Osteoblast (primary cell): ENCODE measurements at regions not wholly inside any gene's neighbourhood (a gene's known extent, or its start where the extent isn't known, plus 50 kb on each side); places are given as distances from the start of the nearest gene placed in this dataset.

Experiments
- DNase-seq: peaks from one replicate; pipeline ENCODE4 v3.0.0; 2011; ENCODE audit warnings: low spot score, mixed read lengths; ENCODE audit not compliant: insufficient read length; ENCODE audit errors: missing footprints
- H2AFZ ChIP-seq: 2 replicates; pipeline ENCODE4 v1.6.0; 2011; ENCODE audit warnings: mild to moderate bottlenecking, low read length
- H3K27ac ChIP-seq: 2 replicates; pipeline ENCODE4 v1.5.1; 2011; ENCODE audit warnings: mild to moderate bottlenecking, low read depth, low read length, moderate library complexity
- H3K27me3 ChIP-seq: 2 replicates; pipeline ENCODE4 v1.6.0; 2012; ENCODE audit warnings: mild to moderate bottlenecking, control low read depth, inconsistent platforms, low read length, moderate library complexity; ENCODE audit not compliant: insufficient read depth
- H3K36me3 ChIP-seq: 2 replicates; pipeline ENCODE4 v1.5.1; 2011; ENCODE audit warnings: mild to moderate bottlenecking, low read length, control low read depth, moderate library complexity; ENCODE audit not compliant: insufficient read depth
- H3K4me1 ChIP-seq: 2 replicates; pipeline ENCODE4 v1.5.1; 2011; ENCODE audit warnings: mild to moderate bottlenecking, low read length, control low read depth, moderate library complexity; ENCODE audit not compliant: insufficient read depth
- H3K4me2 ChIP-seq: 2 replicates; pipeline ENCODE4 v1.6.0; 2011; ENCODE audit warnings: mild to moderate bottlenecking, low read length; ENCODE audit not compliant: insufficient read depth
- H3K4me3 ChIP-seq: fragments of 200-600 bp; sonication (generic); 3 replicates; pipeline ENCODE4 v1.5.1; 2012; ENCODE audit warnings: mild to moderate bottlenecking, low read length, inconsistent platforms; ENCODE audit not compliant: insufficient read depth
- H3K79me2 ChIP-seq: 2 replicates; pipeline ENCODE4 v1.6.0; 2012; ENCODE audit warnings: mild to moderate bottlenecking, low read length, control low read depth, inconsistent platforms; ENCODE audit not compliant: insufficient read depth
- H3K9me3 ChIP-seq: 2 replicates; pipeline ENCODE4 v1.5.1; 2011; ENCODE audit warnings: low read depth, low read length, control low read depth
- H4K20me1 ChIP-seq: 2 replicates; pipeline ENCODE4 v1.6.0; 2012; ENCODE audit warnings: mild to moderate bottlenecking, low read length, control low read depth; ENCODE audit not compliant: insufficient read depth
- TF ChIP-seq, protein P1 (sequence below): IDR thresholded peaks from 2 replicates; pipeline ENCODE4 v1.5.1; 2011; ENCODE audit warnings: mild to moderate bottlenecking, low read depth, low read length, moderate library complexity; ENCODE audit errors: extremely low read depth

DNA sequence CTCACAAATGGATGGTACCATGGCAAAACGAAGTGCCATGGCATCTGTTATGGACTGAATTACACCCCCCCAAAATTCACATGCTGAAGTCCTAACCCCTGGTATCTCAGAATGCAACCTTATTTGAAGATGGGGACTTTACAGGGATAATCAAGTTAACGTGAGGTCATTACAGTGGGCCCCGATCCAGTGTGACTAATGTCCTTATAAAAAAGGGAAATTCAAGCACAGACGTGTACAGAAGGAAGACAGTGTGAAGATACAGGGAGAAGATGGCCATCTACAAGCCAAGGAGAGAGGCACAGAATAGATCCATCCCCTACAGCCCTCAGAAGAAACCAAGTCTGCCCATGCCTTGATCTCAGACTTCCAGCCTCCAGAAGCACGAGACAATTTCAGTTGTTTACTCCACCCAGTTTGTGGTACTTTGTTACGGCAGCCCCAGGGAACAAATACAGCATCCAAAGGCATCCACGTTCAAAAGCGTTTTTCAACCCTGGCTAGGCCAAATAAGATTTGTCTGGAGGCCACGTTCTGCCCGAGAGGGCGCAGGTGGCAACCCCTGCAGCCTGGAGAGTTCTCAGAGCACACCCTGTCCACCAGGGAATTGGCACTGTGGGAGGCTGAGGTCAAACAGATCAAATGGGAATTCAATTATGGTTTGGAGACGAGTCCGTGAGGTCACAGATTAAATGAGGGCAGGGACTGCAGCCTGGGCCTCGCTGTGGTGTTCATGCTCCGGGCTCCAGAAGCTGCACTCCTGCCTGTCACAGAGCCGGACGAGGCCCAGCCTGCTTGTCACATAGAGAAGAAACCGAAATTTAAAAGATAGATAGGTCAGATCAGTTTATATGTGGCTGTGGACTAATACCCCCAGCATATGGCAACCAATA is 494.8 kb downstream of the SHQ1 start:
- Histone ChIP-seq H3K36me3 (no peaks in the 10 kb centered on the region), H3K27ac (no peak overlapping the region), H3K4me2 (no peak overlapping the region), H4K20me1 (no peaks in the 10 kb centered on the region), H3K9me3 (no peaks in the 10 kb centered on the region), H3K4me1 (no peaks in the 10 kb centered on the region), H2AFZ (no peak overlapping the region), H3K79me2 (no peaks in the 10 kb centered on the region), H3K27me3 (peaks cover 2% of the 10 kb centered on the region), H3K4me3 (no peak overlapping the region)
- TF ChIP-seq, protein P1, sequence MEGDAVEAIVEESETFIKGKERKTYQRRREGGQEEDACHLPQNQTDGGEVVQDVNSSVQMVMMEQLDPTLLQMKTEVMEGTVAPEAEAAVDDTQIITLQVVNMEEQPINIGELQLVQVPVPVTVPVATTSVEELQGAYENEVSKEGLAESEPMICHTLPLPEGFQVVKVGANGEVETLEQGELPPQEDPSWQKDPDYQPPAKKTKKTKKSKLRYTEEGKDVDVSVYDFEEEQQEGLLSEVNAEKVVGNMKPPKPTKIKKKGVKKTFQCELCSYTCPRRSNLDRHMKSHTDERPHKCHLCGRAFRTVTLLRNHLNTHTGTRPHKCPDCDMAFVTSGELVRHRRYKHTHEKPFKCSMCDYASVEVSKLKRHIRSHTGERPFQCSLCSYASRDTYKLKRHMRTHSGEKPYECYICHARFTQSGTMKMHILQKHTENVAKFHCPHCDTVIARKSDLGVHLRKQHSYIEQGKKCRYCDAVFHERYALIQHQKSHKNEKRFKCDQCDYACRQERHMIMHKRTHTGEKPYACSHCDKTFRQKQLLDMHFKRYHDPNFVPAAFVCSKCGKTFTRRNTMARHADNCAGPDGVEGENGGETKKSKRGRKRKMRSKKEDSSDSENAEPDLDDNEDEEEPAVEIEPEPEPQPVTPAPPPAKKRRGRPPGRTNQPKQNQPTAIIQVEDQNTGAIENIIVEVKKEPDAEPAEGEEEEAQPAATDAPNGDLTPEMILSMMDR: no peak
- DNase-seq: no peak

DNA sequence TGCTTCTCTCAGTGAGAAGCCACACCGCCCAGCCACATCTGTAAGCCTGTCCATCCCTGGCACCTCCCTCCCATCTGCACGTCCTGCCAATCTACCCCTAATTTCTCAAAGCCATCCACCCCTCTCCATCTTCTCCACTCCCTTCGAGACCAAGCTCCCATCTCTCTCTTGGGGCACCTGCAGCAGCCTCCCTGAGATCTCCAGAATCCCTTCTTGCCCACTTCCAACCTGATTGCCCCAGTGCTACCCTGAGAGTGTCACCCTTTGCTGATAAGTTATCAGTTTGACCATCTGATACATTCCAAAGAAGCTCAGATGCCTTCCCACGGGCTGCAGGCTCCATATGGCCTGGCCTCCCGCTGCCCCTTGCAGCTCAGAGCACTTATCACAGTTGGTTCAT is 496.1 kb downstream of the SHQ1 start:
- Histone ChIP-seq H3K27me3 (peaks cover 2% of the 10 kb centered on the region), H3K27ac (no peak overlapping the region), H4K20me1 (no peaks in the 10 kb centered on the region), H3K4me3 (no peak overlapping the region), H3K9me3 (no peaks in the 10 kb centered on the region), H3K36me3 (no peaks in the 10 kb centered on the region), H3K4me1 (peaks cover 7% of the 10 kb centered on the region), H3K4me2 (no peak overlapping the region), H3K79me2 (no peaks in the 10 kb centered on the region), H2AFZ (no peak overlapping the region)
- TF ChIP-seq, protein P1: no peak
- no peak for DNase-seq

DNA sequence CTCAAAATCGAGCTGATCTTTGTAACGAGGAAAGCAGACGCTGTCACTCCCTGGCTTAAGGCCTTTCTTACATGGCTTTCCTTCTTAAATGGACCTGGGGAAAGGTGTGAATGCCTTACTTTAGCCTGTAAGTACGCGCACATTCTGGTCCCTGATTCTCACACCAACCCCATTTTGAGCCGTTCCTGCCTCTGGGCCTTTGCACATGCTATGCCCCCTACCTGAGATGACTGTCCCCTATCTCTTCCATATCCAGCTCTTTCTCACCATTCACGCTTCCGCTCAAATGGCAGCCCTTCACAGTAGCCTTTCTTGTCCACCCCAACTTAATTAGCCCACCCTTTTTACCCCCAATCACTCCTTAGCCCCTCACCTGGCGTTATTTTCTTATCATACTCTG is 496.7 kb downstream of the SHQ1 start:
- Histone ChIP-seq H4K20me1 (no peaks in the 10 kb centered on the region), H3K27me3 (peaks cover 2% of the 10 kb centered on the region), H2AFZ (no peak overlapping the region), H3K27ac (no peak overlapping the region), H3K4me1 (peaks cover 12% of the 10 kb centered on the region), H3K4me3 (no peak overlapping the region), H3K9me3 (no peaks in the 10 kb centered on the region), H3K36me3 (no peaks in the 10 kb centered on the region), H3K79me2 (no peaks in the 10 kb centered on the region), H3K4me2 (no peak overlapping the region)
- TF ChIP-seq, protein P1: no peak
- DNase-seq: no peak

DNA sequence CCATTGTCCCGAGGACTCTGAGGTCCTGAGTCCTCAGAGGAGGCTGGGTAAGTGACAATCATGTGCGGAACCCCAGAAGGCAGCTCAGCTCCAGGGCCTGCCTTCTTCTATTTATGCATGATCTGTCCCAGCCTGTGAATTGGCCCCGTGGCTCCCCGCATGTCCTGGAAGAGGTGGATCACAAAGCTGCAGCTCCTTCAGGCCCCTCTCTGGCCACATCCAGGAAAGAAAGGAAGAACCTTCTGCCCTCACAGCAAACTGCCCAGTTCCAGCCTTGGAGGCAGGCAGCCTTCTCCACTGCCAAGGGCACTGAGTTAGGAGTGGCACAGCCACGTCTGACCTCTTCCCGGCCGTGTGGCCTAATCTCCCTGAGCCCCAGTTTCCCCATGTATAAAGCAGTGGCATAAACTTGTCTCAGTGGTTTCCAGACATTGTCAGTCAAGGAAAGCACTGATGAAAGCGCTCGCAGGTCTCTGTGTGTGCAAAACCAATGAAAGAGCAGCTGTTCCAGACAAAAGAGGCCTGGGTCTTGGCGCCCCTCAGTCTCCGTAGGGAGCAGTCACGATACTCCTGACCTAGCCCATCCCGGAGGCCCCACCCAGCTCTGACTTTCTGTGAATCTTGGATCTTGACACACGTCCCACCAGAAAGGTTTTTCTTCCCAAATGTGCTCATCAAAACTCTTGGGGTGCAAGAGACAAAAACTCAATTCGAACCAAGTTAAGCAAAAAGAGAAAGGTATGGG is 497.3 kb downstream of the SHQ1 start:
- H3K27ac ChIP-seq: no peak overlapping the region
- TF ChIP-seq, protein P1: no peak
- H3K4me2 ChIP-seq: no peak overlapping the region
- peaks cover 2% of the 10 kb centered on the region for H3K27me3 ChIP-seq
- no peak overlapping the region for H3K4me3 ChIP-seq
- no peak overlapping the region for H2AFZ ChIP-seq
- no peaks in the 10 kb centered on the region for H4K20me1 ChIP-seq
- peaks cover 18% of the 10 kb centered on the region for H3K4me1 ChIP-seq
- no peaks in the 10 kb centered on the region for H3K36me3 ChIP-seq
- no peak for DNase-seq
- no peaks in the 10 kb centered on the region for H3K79me2 ChIP-seq
- no peaks in the 10 kb centered on the region for H3K9me3 ChIP-seq
